HFF-Myc (cell line): ENCODE measurements at regions not wholly inside any gene's neighbourhood (a gene's known extent, or its start where the extent isn't known, plus 50 kb on each side); places are given as distances from the start of the nearest gene placed in this dataset.
"Not testable (repeated sequence)": the region's sequence is repeated elsewhere in the genome, so short reads cannot be mapped to it uniquely, and the experiment has no call there.

Experiments
- DNase-seq: peaks from one replicate; pipeline ENCODE4 v3.0.0-alpha.2; 2011; ENCODE audit warnings: low read depth; ENCODE audit errors: extremely low read depth
- H3K4me3 ChIP-seq: replicated peaks from 2 replicates; pipeline ENCODE4 v1.5.1; 2011; ENCODE audit warnings: low read depth, mild to moderate bottlenecking, control low read depth, low read length
- TF ChIP-seq, protein P1 (sequence below): IDR thresholded peaks from 2 replicates; pipeline ENCODE4 v1.5.1; 2012; ENCODE audit warnings: mild to moderate bottlenecking, low read depth, low read length, control low read depth; ENCODE audit errors: missing control alignments

DNA sequence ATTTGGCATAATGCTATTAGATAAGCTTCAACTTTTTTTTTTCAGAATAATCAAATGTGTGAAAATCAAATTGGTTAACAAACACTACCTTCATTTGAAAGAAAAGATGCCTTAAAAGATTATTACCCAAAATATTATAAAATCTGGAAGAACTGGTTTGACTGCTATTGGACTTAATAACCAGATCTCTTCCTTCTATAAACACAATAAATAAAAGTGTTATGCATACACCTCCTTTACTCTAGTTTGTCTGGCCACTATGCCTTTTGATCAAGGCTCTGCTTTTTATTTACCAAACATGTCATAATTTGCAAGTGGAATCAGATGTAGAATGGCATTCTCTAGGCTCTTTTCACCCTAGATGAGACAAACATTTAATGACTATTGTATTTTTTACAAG, 897.3 kb upstream of the EPHA5 start:
- no peak for DNase-seq
- TF ChIP-seq, protein P1, sequence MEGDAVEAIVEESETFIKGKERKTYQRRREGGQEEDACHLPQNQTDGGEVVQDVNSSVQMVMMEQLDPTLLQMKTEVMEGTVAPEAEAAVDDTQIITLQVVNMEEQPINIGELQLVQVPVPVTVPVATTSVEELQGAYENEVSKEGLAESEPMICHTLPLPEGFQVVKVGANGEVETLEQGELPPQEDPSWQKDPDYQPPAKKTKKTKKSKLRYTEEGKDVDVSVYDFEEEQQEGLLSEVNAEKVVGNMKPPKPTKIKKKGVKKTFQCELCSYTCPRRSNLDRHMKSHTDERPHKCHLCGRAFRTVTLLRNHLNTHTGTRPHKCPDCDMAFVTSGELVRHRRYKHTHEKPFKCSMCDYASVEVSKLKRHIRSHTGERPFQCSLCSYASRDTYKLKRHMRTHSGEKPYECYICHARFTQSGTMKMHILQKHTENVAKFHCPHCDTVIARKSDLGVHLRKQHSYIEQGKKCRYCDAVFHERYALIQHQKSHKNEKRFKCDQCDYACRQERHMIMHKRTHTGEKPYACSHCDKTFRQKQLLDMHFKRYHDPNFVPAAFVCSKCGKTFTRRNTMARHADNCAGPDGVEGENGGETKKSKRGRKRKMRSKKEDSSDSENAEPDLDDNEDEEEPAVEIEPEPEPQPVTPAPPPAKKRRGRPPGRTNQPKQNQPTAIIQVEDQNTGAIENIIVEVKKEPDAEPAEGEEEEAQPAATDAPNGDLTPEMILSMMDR: no peak
- H3K4me3 ChIP-seq: no peak overlapping the region

DNA sequence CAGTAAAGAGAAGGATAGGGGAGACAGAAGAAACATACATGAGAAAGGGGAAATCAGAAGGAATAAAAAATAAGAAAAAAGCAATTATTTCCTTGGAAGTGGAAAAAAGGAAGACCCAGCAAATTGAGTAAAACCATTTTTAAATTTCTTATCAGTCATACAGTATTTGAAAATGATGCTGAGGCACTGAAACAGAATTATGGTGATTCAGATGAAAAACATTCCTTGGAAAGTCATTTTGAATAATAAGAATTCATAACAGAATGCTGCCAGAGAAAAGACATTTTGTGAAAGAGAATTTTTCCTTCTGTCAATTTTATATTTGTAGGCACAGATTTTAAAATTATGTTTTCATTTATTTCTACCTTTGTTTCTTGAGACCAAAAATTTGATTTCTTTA, 895.5 kb upstream of the EPHA5 start:
- TF ChIP-seq, protein P1: no peak
- DNase-seq: no peak
- no peak overlapping the region for H3K4me3 ChIP-seq

DNA sequence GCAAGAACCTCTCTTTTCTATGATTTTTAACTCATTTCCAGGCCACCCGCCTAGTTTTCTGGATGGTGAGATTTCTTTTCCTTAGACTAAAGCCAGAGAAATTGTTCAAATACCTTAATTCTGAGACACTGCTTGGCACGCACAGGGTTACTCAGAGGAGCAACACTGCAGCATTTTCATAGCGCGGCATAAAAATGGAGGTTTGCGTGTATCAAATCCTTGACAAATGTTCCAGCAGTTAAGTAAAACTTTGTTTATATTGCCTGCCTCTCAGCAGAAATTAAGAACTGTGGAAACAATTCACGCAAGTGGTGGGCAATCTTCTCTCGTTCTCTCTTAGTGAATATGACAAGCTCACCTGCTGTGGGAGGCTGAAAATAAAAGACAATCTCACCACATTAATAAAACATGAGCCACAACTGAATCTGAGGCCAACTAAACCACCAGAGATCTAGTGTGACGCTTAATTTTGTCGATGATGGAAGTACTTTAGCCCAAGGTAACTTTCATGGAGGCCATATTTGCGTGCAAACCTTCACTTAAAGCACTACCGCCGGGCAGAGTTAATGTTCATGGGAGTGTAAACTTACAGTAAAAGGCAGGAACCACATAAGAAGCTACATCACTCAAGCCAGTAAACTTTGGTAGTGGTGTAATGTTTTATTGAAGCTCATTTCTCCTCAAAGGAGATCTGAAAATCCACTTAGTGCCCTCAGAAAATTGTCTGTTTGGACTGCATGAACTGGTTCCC, 894.8 kb upstream of the EPHA5 start:
- DNase-seq: no peak

DNA sequence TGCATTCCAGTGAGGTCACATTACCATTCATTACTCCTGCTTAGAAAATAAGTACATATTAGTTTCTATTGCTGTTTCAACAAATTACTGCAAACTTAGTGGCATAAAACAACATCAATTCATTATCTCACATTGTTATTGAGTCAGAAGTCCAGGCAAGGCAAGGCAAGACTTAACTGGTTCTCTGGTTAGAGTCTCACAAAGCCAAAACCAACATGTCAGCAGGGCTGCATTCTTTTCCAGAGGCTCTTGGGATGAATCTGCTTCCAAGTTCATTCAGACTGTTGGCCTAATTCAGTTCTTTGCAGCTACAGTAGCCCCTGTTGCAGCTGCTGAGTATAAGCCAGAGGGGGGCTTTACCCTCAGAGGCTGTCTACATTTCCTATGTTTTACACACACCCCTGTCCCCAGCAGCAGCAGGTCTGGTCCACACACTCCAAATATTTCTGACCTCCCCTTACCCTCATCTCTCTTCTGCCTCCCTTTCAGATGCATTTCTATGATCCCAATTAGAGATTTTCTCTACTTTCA, 892.1 kb upstream of the EPHA5 start:
- TF ChIP-seq, protein P1: no peak
- H3K4me3 ChIP-seq: no peak overlapping the region
- DNase-seq: no peak

More for the DNA sequence above, 894.8 kb upstream of the EPHA5 start:
- H3K4me3 ChIP-seq: no peak overlapping the region
- TF ChIP-seq, protein P1: no peak

DNA sequence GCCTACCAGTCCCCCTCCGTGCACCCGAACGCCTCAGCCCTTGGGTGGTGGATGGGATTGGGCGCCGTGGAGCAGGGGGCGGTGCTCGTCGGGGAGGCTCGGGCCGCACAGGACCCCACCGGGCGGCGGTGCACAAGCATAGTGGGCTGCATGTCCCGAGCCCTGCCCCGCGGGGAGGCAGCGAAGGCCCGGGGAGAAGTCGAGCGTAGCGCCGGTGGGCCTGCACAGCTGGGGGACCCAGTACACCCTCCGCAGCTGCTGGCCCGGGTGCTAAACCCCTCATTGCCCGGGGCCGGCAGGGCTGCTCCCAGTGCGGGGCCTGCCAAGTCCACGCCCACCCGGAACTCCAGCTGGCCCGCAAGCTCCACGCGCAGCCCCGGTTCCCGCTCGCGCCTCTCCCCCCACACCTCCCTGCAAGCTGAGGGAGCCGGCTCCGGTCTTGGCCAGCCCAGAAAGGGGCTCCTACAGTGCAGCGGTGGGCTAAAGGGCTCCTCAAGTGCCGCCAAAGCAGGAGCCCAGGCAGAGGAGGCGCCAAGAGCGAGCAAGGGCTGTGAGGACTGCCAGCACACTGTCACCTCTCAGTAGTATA, 891.3 kb upstream of the EPHA5 start:
- not testable (repeated sequence) for H3K4me3 ChIP-seq, DNase-seq

DNA sequence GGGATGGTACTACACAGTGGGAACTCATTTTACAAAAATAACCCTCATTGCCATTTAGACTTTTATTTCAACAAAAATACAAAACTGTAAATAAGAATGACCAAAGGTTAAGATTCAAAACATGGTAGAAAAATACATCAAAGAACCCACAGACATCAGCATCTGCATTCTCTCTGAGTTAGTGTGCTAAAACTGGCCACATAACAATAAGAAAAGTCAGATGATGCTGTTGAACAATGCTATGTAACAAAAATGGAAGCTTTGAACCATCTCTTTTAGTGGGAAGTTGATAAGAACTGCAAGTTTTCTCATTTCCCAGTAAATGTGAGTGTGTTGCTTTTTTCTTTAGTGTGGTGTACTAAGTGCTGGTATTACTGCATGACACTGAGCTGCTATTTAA, 888.4 kb upstream of the EPHA5 start:
- TF ChIP-seq, protein P1: no peak
- DNase-seq: no peak
- no peak overlapping the region for H3K4me3 ChIP-seq

DNA sequence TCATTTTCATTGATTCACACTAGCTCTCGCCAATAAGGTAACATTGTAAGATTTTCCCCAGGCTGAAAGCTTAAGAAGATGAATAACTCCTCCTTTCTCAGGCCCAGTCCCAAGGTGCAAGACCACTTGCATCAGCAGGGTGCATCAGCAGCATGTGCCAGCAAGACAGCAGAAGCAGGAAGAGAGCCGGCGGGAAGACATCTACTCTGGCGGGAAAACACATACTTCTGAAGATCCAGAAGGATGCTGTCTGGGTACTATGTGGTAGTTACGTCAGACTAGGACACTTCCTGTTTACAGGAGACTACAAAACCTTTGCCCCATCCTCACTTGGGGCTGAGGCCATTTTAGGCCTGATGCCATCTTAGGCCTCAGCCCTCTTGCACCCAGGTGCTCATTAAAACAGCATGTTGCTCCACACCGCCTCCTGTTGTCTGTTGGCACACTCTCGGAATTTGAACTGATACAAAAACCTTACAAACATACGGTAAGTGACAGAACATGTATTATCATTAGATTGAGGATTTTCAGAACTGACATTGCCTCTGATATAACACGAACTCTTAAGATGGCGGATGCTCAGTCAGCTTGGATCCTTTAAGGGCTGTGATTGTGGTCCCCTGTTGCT, 886.5 kb upstream of the EPHA5 start:
- DNase-seq: no peak
- TF ChIP-seq, protein P1: no peak

More for the DNA sequence above, 886.5 kb upstream of the EPHA5 start:
- no peak overlapping the region for H3K4me3 ChIP-seq
